GM18507 (cell line): ENCODE measurements at regions not wholly inside any gene's neighbourhood (a gene's known extent, or its start where the extent isn't known, plus 50 kb on each side); places are given as distances from the start of the nearest gene placed in this dataset.
"Not testable (repeated sequence)": the region's sequence is repeated elsewhere in the genome, so short reads cannot be mapped to it uniquely, and the experiment has no call there.

Experiments
- DNase-seq: peaks from one replicate; pipeline ENCODE4 v3.0.0; 2011; ENCODE audit warnings: low read depth; ENCODE audit not compliant: insufficient read length; ENCODE audit errors: extremely low spot score
- FAIRE-seq: peaks from 2 replicates; lab custom pipeline; 2011; peaks lifted over from hg19 to GRCh38; lab: Jason Lieb, UNC

- no peak for DNase-seq
- FAIRE-seq: no peak
Observed at GRCh38 chr11:121927097-121927785, 188.8 kb downstream of the BLID start.

GRCh38 chr11:121924191-121924590, 191.8 kb downstream of the BLID start:
- DNase-seq (no peak), FAIRE-seq (no peak)

- no peak for FAIRE-seq
Observed at GRCh38 chr11:121917482-121917881, 198.5 kb downstream of the BLID start.

GRCh38 chr11:121914508-121915059, 201.4 kb downstream of the BLID start:
- FAIRE-seq: no peak

More at GRCh38 chr11:121917482-121917881, 198.5 kb downstream of the BLID start:
- no peak for DNase-seq

DNA sequence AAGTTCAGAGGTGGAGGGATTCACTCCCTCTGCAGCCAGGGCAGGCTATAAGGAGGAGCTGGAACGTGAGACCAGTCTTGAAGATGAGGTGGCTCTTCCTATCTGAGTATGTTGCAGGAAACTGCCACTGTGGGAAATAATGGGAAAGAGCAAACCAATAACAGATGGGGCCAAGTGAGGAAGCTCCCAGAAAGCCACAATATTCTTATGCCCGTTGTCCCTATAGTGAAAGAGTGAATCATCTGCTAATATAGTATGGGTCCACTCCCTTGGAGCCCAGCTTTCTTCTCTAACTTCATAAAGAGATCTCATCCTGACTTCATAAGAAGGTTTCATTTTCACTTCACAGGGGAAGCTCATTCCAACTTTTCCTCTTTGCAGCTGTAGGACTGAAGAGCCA, 206.4 kb downstream of the BLID start:
- DNase-seq: no peak
- FAIRE-seq: no peak

More at GRCh38 chr11:121914508-121915059, 201.4 kb downstream of the BLID start:
- DNase-seq: no peak

- no peak for DNase-seq
- FAIRE-seq: no peak
Observed at GRCh38 chr11:121907379-121907778, 208.6 kb downstream of the BLID start.

DNA sequence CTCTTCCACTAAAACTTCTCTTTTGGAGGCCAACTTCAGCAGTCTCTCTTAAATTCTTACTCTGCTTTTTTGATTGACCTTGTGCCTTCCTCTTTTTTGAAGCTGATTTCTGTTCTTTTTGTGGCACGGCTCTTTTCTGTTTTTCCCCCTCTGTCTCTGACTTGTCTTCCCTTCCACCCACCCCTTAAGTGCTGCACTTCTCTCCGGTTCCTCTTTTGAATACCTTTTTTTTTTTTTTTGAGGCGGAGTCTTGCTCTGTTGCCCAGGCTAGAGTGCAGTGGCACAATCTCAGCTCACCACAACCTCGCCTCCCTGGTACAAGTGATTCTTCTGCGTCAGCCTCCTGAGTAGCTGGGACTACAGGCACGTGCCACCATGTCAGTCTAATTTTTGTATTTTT, 211.9 kb downstream of the BLID start:
- DNase-seq: no peak
- FAIRE-seq: no peak

DNA sequence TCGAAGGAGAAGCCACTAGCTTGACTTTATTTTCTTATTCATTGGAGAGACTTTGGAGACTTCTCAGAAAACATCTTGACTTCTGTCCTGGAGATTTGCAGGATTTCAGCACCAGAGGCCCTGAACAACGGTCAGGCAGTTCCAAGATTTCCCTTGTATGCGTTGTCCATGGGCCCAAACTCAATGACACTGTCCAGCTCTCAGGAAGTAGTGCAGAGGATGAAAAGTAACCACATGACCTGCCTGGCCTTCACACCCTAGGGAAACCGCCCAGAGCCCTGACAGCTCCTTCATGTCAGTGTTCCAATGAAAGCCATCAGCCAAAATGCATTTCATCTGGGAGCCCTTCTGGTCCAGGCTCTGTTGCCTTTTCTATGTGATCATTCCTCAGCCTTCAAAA, 214.1 kb downstream of the BLID start:
- DNase-seq (no peak), FAIRE-seq (no peak)

DNA sequence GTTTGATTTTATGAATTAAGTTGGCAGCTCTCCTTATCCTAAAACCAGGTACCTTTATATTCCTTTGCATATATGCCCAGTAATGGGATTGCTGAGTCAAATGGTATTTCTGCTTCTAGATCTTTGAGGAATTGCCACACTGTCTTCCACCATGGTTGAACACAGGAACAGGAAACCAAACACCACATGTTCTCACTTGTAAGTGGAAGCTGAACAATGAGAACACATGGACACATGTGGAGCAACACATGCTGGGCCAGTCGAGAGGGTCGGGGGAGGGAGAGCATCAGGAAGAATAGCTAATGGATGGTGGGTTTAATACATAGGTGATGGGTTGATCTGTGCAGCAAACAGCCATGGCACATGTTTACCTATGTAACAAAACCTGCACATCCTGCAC, 214.6 kb downstream of the BLID start:
- FAIRE-seq: not testable (repeated sequence)

DNA sequence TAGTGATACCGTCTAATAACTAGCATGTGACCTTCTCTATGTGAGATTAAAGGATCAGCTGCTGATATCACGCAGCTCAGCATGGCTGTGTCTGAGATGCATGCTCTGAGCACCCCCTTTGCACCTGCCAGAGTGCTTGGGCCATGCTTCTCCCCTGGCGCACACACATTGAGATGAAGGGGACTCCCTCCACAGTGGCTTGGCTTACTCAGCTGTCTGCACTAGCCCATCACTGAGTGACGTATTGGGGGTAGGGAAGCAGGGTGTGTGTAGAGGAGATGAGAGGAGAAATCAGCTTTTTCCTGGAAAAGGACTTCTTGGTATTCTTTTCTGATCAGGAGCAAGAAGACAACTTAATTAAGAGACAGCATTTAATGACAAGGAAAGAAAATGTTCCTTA, 216.5 kb downstream of the BLID start:
- FAIRE-seq: no peak
- no peak for DNase-seq

More for the DNA sequence above, 214.6 kb downstream of the BLID start:
- not testable (repeated sequence) for DNase-seq

GRCh38 chr11:121898903-121899302, 217.1 kb downstream of the BLID start:
- FAIRE-seq (no peak), DNase-seq (no peak)

DNA sequence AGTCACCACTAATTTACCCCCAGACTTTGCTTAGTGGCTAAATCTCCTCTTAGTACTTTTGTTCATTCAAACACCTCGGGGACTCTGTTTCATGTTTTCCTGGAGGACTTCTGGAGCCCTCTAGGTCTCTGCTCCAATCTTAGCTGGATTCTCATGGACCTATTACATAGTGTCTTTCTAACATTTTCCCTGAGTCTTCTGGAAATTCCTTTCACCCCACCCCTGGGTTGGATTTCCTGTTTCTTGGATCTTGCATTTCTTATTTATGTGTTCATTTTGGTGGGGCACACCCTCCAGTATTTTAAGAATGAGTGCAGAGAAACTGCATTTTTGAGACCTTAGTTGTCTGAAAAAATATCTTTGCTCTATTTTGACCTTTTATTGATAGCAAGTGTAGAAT, 220.1 kb downstream of the BLID start:
- no peak for FAIRE-seq
- no peak for DNase-seq

DNA sequence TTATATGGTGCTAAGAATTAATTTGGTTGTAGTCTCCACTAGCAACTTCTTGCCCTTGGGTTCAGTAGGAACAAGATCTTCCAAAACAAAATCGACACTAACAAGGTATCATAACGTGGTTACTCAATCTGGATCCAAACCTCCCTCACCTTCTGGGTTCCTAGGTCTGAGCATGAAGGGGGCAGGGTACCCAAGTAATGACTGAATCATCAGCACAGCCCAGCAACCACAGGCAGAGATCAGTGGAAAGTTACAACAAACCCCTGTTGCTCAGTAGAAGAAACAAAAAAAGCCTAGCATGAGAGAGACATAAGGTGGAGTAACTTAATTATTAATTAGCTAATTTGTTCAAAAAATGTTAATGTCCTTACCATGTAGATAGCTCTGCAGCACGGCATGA, 221.4 kb downstream of the BLID start:
- no peak for FAIRE-seq
- no peak for DNase-seq

- DNase-seq (no peak), FAIRE-seq (no peak)
Observed at GRCh38 chr11:121892863-121893262, 223.2 kb downstream of the BLID start.

GRCh38 chr11:121892131-121892681, 223.8 kb downstream of the BLID start:
- no peak for FAIRE-seq
- DNase-seq: no peak

DNA sequence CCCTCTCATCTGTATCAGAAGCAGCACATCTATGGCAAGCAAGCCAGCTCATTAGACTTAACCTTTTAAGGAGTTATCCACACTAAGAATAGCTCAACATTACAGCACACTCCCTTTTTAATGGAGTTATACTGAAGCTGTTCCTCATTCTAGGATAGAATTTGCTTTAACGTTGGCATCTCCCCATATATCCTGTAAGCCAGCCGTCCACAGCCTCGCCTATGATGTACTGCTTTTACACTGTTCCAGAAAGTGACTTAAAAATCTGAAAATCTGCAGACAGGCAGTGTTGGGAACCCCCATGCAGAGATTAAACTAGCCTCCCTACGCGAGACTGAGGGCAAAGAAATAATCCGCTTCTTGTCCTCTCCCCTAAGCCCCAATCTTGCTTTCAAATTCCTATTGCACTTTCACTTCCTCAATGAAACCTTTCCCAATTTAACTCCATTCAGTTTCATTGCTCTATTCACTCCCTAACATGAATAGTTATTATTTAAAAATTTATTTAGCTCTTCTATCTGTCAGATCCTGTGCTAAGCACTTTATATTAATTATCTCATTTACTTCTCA, 225.0 kb downstream of the BLID start:
- DNase-seq (no peak), FAIRE-seq (no peak)

DNA sequence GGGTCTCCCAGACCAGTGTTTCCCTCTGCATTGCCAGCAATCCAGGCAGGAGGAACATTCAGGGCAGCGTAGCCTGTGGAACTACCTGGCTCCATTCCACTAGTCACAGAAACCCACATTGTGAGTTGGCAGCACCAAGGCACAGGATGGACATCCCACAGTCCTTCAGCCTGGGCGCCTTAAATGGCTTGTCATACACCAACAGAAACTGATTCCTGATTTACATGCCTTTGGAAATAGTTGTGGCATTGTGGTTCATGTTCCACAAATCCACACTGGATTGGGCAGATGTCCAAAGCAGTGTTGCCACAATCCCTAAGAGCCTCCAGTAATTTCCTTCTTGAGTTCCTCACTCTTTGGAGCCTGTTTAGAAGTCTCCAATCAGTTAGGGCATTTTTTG, 225.6 kb downstream of the BLID start:
- FAIRE-seq (no peak), DNase-seq (no peak)

DNA sequence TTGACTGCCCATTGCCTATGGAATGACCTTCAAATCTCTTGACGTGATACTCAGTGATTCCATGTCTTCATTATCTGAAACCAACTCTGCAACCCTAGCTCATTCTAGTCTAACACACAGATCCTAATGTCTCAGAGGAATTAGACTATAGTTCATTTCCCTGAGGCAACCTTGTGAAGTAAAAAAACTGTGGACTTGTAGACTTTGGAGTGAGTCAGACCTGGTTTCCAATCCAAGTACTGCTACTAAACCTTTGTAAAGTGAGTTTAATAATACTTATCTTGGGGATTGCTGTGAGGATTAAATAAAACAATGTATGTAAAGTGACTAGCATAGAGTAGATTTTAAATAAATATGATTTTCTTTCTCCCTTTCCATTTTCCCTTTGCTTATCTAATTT, 226.1 kb downstream of the BLID start:
- DNase-seq (no peak), FAIRE-seq (no peak)

- DNase-seq: no peak
- FAIRE-seq: no peak
Observed at GRCh38 chr11:121889186-121889585, 226.8 kb downstream of the BLID start.

- FAIRE-seq: no peak
- no peak for DNase-seq
Observed at GRCh38 chr11:121887976-121888557, 227.9 kb downstream of the BLID start.
